GM12891 (cell line): ENCODE measurements at regions not wholly inside any gene's neighbourhood (a gene's known extent, or its start where the extent isn't known, plus 50 kb on each side); places are given as distances from the start of the nearest gene placed in this dataset.

Source experiments
- PAX5 ChIP-seq: IDR thresholded peaks from 2 replicates; pipeline ENCODE4 v1.6.1; 2011; ENCODE audit warnings: low read length, moderate library complexity, mild to moderate bottlenecking; ENCODE audit not compliant: insufficient read depth, severe bottlenecking
- TAF1 ChIP-seq: IDR thresholded peaks from 2 replicates; pipeline ENCODE4 v1.6.1; 2011; ENCODE audit warnings: low read depth, low read length, control low read depth

DNA sequence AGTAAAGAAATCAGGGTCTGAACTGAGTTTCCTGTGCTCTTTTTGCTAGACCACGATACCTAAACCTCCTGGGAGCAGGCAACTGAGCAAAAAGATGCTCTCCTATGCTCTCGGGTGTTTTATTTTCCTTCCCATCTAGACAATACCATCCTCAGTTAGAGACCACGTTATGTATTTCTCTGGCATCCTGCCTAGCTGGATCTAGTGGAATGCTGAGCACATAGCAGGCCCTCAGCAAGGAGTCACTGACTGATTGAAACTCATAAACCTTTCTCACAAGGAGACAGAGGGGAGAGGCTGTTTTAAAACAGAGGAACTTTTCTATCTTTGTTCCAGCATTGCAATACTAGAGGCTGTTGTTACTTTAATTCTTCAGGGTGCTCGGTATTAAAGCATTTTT lies 168.0 kb downstream of the CYYR1 start:
- no peak for TF ChIP-seq TAF1
- no peak for TF ChIP-seq PAX5
